ENCODE measurements at regions not wholly inside any gene's neighbourhood (a gene's known extent, or its start where the extent isn't known, plus 50 kb on each side); places are given as distances from the start of the nearest gene placed in this dataset.

GRCh38 chr2:22947741-22948140 lies 437.2 kb upstream of the KLHL29 start:
- TF ChIP-seq CTCF (IDR thresholded peaks at IDR 0.05; ENCODE audit: low read depth, low read length): no peak
- no peak for TF ChIP-seq EZH2phosphoT487 (IDR thresholded peaks at IDR 0.05; ENCODE audit: low read depth)
